ENCODE measurements at regions not wholly inside any gene's neighbourhood (a gene's known extent, or its start where the extent isn't known, plus 50 kb on each side); places are given as distances from the start of the nearest gene placed in this dataset.

- Histone ChIP-seq H3K4me1 (ENCODE audit: control insufficient read depth in 1 of 2, insufficient read depth in 2 of 2, low read depth in 1 of 2, low read length in 1 of 2) (peaks cover 0 to 2% of the 10 kb centered on the region in 2 experiments; a peak in 1 of 4 replicates), H3F3A (replicated peaks; ENCODE audit: insufficient read depth) (no peaks in the 10 kb centered on the region), H3K27me3 (ENCODE audit: insufficient read depth) (no peaks in the 10 kb centered on the region), H3K9ac (no peak overlapping the region), H4K20me1 (ENCODE audit: insufficient read depth) (no peaks in the 10 kb centered on the region), H2AFZ (ENCODE audit: low read depth) (no peak overlapping the region), H3K4me3 (ENCODE audit: low read depth in 2 of 2, low read length in 1 of 2) (no peak overlapping the region), H3K27ac (ENCODE audit: low read depth in 2 of 2, low read length in 1 of 2) (no peak overlapping the region), H3K9me2 (no peaks in the 10 kb centered on the region), H3K79me2 (ENCODE audit: insufficient read depth) (no peaks in the 10 kb centered on the region), H3K36me3 (replicated peaks in 1 of 2; ENCODE audit: control insufficient read depth in 1 of 2, insufficient read depth in 2 of 2, low read length in 1 of 2) (no peaks in the 10 kb centered on the region), H3K4me2 (no peak overlapping the region), H3K9me3 (no peaks in the 10 kb centered on the region)
- DNase-seq: no peak
- TF ChIP-seq REST (IDR thresholded peaks at IDR 0.05; ENCODE audit: low read depth, low read length) (no peak), RAD21 (IDR thresholded peaks at IDR 0.05; ENCODE audit: low read length) (no peak), IRF3 (IDR thresholded peaks at IDR 0.05; ENCODE audit: low read depth, low read length) (no peak), PBX3 (IDR thresholded peaks at IDR 0.05) (no peak), TEAD4 (IDR thresholded peaks at IDR 0.05; ENCODE audit: borderline replicate concordance, insufficient read depth) (no peak), USF2 (IDR thresholded peaks at IDR 0.05; ENCODE audit: borderline replicate concordance, low read depth, low read length) (no peak), GABPA (IDR thresholded peaks at IDR 0.05; ENCODE audit: low read depth) (no peak), EZH2phosphoT487 (IDR thresholded peaks at IDR 0.05; ENCODE audit: borderline replicate concordance, low read depth) (no peak), POLR2AphosphoS5 (IDR thresholded peaks at IDR 0.05; ENCODE audit: low read depth, low read length) (no peak), FOXM1 (IDR thresholded peaks at IDR 0.05; ENCODE audit: low read depth) (no peak), EP300 (IDR thresholded peaks at IDR 0.05; ENCODE audit: borderline replicate concordance in 1 of 2, low read depth in 1 of 2, low read length in 1 of 2) (no peak), FOSL2 (IDR thresholded peaks at IDR 0.05; ENCODE audit: borderline replicate concordance, low read depth) (no peak), JUND (IDR thresholded peaks at IDR 0.05) (no peak), YY1 (IDR thresholded peaks at IDR 0.05; ENCODE audit: low read depth) (no peak), CTCF (IDR thresholded peaks at IDR 0.05) (no peak)
- POLR2A ChIA-PET: no interaction called here
- CTCF ChIA-PET: no interaction called here
- WGBS (ENCODE audit: low lambda C conversion rate): 21% methylated on average over 2 of the region's 2 CpGs
Observed at GRCh38 chr11:16421826-16422225, 65.5 kb upstream of the SOX6 start.

Data from SK-N-SH (cell line).